ENCODE measurements at regions not wholly inside any gene's neighbourhood (a gene's known extent, or its start where the extent isn't known, plus 50 kb on each side); places are given as distances from the start of the nearest gene placed in this dataset.

DNA sequence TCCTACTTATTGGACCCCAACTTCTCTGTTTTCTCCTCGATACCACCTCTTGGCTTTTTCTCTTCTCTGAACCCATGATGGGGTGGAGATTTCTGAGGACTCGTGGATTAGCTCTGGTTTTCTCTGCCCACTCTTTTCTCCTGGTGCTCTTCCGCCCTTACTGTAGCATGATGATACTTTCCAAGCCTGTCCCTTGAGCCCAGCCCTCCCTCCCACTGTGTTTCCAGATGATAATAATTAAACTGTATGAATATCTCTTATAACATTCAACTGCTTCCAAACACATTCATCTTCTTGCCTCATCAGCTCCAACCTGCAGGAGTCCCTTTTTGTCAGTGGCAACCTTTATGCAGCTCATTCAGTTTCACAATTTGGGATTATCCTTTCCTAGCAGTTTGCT lies 494.2 kb upstream of the KLF4 start (continued):
- TF ChIP-seq, protein P1, sequence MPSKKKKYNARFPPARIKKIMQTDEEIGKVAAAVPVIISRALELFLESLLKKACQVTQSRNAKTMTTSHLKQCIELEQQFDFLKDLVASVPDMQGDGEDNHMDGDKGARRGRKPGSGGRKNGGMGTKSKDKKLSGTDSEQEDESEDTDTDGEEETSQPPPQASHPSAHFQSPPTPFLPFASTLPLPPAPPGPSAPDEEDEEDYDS (CRISPR knock-in tag; IDR thresholded peaks at IDR 0.05) = no peak

DNA sequence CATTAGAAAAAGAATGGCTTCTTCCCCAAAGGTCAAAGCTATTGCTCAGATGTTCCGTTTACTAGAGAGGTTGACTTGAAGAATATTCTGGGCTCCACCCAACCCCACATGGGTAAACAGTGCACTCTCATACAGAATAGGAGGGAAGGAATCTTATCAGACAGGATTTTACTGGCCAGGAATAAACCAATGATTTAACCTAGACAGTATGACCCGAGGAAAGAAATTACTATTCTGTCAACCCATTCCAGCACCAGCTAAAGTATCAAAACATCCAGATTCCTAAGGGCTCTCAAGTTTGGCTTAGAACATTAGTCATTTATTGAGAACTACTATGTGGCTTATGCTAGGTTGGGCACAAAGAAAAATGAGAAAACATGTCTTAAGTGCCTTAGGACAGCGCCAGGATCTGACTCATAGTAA lies 493.6 kb upstream of the KLF4 start:
- H3K4me3 ChIP-seq (replicated peaks in 1 of 3; ENCODE audit: insufficient read depth in 1 of 3, low read depth in 2 of 3, low read length in 3 of 3) = no peak overlapping the region
- intact Hi-C loops (cut with micrococcal nuclease; ENCODE audit: unreplicated experiment) = no loop called here
- ChIA-PET POLR2A (no interaction called here), CTCF (ENCODE audit: low intra/inter-chr PET ratio, low total read pairs) (no interaction called here)
- no peak overlapping the region for H3K9ac ChIP-seq (ENCODE audit: insufficient read depth, low read depth, low read length)
- DNase-seq (ENCODE audit: low spot score) (no peak), ATAC-seq (no peak), FAIRE-seq (no peak)
- TF ChIP-seq, protein P2, sequence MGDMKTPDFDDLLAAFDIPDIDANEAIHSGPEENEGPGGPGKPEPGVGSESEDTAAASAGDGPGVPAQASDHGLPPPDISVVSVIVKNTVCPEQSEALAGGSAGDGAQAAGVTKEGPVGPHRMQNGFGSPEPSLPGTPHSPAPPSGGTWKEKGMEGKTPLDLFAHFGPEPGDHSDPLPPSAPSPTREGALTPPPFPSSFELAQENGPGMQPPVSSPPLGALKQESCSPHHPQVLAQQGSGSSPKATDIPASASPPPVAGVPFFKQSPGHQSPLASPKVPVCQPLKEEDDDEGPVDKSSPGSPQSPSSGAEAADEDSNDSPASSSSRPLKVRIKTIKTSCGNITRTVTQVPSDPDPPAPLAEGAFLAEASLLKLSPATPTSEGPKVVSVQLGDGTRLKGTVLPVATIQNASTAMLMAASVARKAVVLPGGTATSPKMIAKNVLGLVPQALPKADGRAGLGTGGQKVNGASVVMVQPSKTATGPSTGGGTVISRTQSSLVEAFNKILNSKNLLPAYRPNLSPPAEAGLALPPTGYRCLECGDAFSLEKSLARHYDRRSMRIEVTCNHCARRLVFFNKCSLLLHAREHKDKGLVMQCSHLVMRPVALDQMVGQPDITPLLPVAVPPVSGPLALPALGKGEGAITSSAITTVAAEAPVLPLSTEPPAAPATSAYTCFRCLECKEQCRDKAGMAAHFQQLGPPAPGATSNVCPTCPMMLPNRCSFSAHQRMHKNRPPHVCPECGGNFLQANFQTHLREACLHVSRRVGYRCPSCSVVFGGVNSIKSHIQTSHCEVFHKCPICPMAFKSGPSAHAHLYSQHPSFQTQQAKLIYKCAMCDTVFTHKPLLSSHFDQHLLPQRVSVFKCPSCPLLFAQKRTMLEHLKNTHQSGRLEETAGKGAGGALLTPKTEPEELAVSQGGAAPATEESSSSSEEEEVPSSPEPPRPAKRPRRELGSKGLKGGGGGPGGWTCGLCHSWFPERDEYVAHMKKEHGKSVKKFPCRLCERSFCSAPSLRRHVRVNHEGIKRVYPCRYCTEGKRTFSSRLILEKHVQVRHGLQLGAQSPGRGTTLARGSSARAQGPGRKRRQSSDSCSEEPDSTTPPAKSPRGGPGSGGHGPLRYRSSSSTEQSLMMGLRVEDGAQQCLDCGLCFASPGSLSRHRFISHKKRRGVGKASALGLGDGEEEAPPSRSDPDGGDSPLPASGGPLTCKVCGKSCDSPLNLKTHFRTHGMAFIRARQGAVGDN (CRISPR knock-in tag; IDR thresholded peaks at IDR 0.05) = no peak
- TF ChIP-seq U2AF1 (optimal IDR thresholded peaks at IDR 0.05; ENCODE audit: low read depth, low read length) (no peak), FOXK1 (CRISPR knock-in tag; IDR thresholded peaks at IDR 0.05; ENCODE audit: borderline replicate concordance, low read depth) (no peak), ZNF678 (CRISPR knock-in tag; IDR thresholded peaks at IDR 0.05) (no peak), ZNF883 (CRISPR knock-in tag; IDR thresholded peaks at IDR 0.05; ENCODE audit: not compliant biosample characterization) (no peak), ZNF563 (CRISPR knock-in tag; IDR thresholded peaks at IDR 0.05) (no peak), MEIS1 (CRISPR knock-in tag; IDR thresholded peaks at IDR 0.05; ENCODE audit: borderline replicate concordance) (no peak), SMC3 (IDR thresholded peaks at IDR 0.05; ENCODE audit: low read length) (no peak), BORCS8-MEF2B (CRISPR knock-in tag; IDR thresholded peaks at IDR 0.05) (no peak), TBX3 (IDR thresholded peaks at IDR 0.05; ENCODE audit: borderline replicate concordance) (no peak), CCDC6 (CRISPR knock-in tag; IDR thresholded peaks at IDR 0.05) (no peak)
- TF ChIP-seq, protein P3, sequence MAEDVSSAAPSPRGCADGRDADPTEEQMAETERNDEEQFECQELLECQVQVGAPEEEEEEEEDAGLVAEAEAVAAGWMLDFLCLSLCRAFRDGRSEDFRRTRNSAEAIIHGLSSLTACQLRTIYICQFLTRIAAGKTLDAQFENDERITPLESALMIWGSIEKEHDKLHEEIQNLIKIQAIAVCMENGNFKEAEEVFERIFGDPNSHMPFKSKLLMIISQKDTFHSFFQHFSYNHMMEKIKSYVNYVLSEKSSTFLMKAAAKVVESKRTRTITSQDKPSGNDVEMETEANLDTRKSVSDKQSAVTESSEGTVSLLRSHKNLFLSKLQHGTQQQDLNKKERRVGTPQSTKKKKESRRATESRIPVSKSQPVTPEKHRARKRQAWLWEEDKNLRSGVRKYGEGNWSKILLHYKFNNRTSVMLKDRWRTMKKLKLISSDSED (CRISPR knock-in tag; IDR thresholded peaks at IDR 0.05) = no peak
- TF ChIP-seq, protein P4, sequence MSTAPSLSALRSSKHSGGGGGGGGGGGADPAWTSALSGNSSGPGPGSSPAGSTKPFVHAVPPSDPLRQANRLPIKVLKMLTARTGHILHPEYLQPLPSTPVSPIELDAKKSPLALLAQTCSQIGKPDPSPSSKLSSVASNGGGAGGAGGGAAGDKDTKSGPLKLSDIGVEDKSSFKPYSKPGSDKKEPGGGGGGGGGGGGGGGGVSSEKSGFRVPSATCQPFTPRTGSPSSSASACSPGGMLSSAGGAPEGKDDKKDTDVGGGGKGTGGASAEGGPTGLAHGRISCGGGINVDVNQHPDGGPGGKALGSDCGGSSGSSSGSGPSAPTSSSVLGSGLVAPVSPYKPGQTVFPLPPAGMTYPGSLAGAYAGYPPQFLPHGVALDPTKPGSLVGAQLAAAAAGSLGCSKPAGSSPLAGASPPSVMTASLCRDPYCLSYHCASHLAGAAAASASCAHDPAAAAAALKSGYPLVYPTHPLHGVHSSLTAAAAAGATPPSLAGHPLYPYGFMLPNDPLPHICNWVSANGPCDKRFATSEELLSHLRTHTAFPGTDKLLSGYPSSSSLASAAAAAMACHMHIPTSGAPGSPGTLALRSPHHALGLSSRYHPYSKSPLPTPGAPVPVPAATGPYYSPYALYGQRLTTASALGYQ (CRISPR knock-in tag; IDR thresholded peaks at IDR 0.05) = no peak
- TF ChIP-seq, protein P5, sequence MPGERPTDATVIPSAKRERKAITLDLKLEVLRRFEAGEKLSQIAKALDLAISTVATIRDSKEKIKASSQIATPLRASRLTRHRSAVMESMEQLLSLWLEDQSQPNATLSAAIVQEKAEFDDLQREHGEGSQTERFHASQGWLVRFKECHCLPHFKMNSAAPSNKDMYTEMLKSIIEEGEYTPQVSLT (CRISPR knock-in tag; IDR thresholded peaks at IDR 0.05; ENCODE audit: borderline replicate concordance, low read depth) = no peak
- H3K27ac ChIP-seq (ENCODE audit: extremely low read length, insufficient read depth, low read length) = no peak overlapping the region
- no peaks in the 10 kb centered on the region for H4K20me1 ChIP-seq (ENCODE audit: insufficient read depth, low read length)
- H3K79me2 ChIP-seq (ENCODE audit: insufficient read depth, low read length) = no peaks in the 10 kb centered on the region
- no peaks in the 10 kb centered on the region for H3K4me1 ChIP-seq (ENCODE audit: insufficient read depth, low read length)
- no peak overlapping the region for H2AFZ ChIP-seq (ENCODE audit: low read length)
- no TSS peak for BruUV-seq (replicated peaks)
- H3K4me2 ChIP-seq (ENCODE audit: low read depth, low read length) = no peak overlapping the region
- H3K27me3 ChIP-seq (ENCODE audit: control insufficient read depth in 1 of 2, insufficient read depth in 2 of 2, low read length in 2 of 2) = no peaks in the 10 kb centered on the region
- in situ Hi-C loops (cut with HindIII; ENCODE audit: extremely low pct_ligation_motif_present, low pct_unique_long_range_greater_than_20kb) = no loop called here
- 2% methylated on average over 3 of the region's 3 CpGs for WGBS (ENCODE audit: low lambda C conversion rate)
- no peaks in the 10 kb centered on the region for H3K36me3 ChIP-seq (replicated peaks in 1 of 2; ENCODE audit: control insufficient read depth in 1 of 2, insufficient read depth in 2 of 2, low read length in 2 of 2)
- no peaks in the 10 kb centered on the region for H3K9me3 ChIP-seq (ENCODE audit: low read length)

Data from HepG2 (cell line).